Neural progenitor cell (in vitro differentiated cells): ENCODE measurements at regions not wholly inside any gene's neighbourhood (a gene's known extent, or its start where the extent isn't known, plus 50 kb on each side); places are given as distances from the start of the nearest gene placed in this dataset.

Experiments used
- DNase-seq: peaks from one replicate; pipeline ENCODE4 v3.0.0-alpha.2; 2016; ENCODE audit warnings: low spot score
- H2AFZ ChIP-seq: fragments of 200-600 bp; sonication (generic); replicated peaks from 2 replicates; pipeline ENCODE4 v1.6.1; 2016; ENCODE audit warnings: antibody characterized with exemption
- H3F3A ChIP-seq: fragments of 200-600 bp; sonication (generic); 2 replicates; pipeline ENCODE4 v1.6.1; 2016; ENCODE audit warnings: antibody characterized with exemption, low read depth
- H3K27ac ChIP-seq: fragments of 200-600 bp; sonication (generic); 2 replicates; pipeline ENCODE4 v1.5.1; 2016; ENCODE audit warnings: mild to moderate bottlenecking
- H3K27me3 ChIP-seq: fragments of 200-600 bp; sonication (generic); 2 replicates; pipeline ENCODE4 v1.6.1; 2016; ENCODE audit warnings: mild to moderate bottlenecking, moderate library complexity
- H3K36me3 ChIP-seq: fragments of 200-600 bp; sonication (generic); 2 replicates; pipeline ENCODE4 v1.5.1; 2016
- H3K4me1 ChIP-seq: fragments of 200-600 bp; sonication (generic); 2 replicates; pipeline ENCODE4 v1.6.1; 2016; ENCODE audit warnings: mixed run types
- H3K4me2 ChIP-seq: fragments of 200-600 bp; sonication (generic); 2 replicates; pipeline ENCODE4 v1.6.1; 2016
- H3K4me3 ChIP-seq: fragments of 200-600 bp; sonication (generic); 2 replicates; pipeline ENCODE4 v1.5.1; 2016
- H3K79me2 ChIP-seq: fragments of 200-600 bp; sonication (generic); 2 replicates; pipeline ENCODE4 v1.6.1; 2016; ENCODE audit warnings: low read depth
- H3K9ac ChIP-seq: fragments of 200-600 bp; sonication (generic); 2 replicates; pipeline ENCODE4 v1.6.1; 2016
- H3K9me3 ChIP-seq: fragments of 200-600 bp; sonication (generic); 2 replicates; pipeline ENCODE4 v1.5.1; 2016; ENCODE audit warnings: low read depth
- H4K20me1 ChIP-seq: fragments of 200-600 bp; sonication (generic); 2 replicates; pipeline ENCODE4 v1.6.1; 2016; ENCODE audit warnings: low read depth
- H3K27ac Mint-ChIP-seq: 3 replicates; pipeline ENCODE4 v1.8.0; 2021; ENCODE audit warnings: mixed read lengths
- H3K27me3 Mint-ChIP-seq: 2 replicates; pipeline ENCODE4 v1.8.0; 2022; ENCODE audit warnings: low read depth, mild to moderate bottlenecking, inconsistent platforms, moderate library complexity, mixed read lengths; ENCODE audit not compliant: insufficient read depth
- H3K36me3 Mint-ChIP-seq: 3 replicates; pipeline ENCODE4 v1.8.0; 2021; ENCODE audit warnings: mixed read lengths
- H3K4me1 Mint-ChIP-seq: 3 replicates; pipeline ENCODE4 v1.8.0; 2021; ENCODE audit warnings: mixed read lengths
- H3K4me3 Mint-ChIP-seq: 3 replicates; pipeline ENCODE4 v1.8.0; 2021; ENCODE audit warnings: mild to moderate bottlenecking, moderate library complexity, mixed read lengths
- H3K9me3 Mint-ChIP-seq: 3 replicates; pipeline ENCODE4 v1.8.0; 2020; ENCODE audit warnings: mixed read lengths
- EZH2 ChIP-seq: fragments of 200-600 bp; sonication (generic); IDR thresholded peaks from 2 replicates; pipeline ENCODE4 v1.6.1; 2017; ENCODE audit warnings: antibody characterized with exemption, mild to moderate bottlenecking, moderate library complexity
- EZH2phosphoT487 ChIP-seq: fragments of 200-600 bp; sonication (generic); IDR thresholded peaks from 2 replicates; pipeline ENCODE4 v1.6.1; 2017; ENCODE audit warnings: antibody characterized with exemption
- TF ChIP-seq, protein P1 (sequence below): fragments of 200-600 bp; sonication (generic); IDR thresholded peaks from 2 replicates; pipeline ENCODE4 v1.5.1; 2017; ENCODE audit warnings: antibody characterized with exemption, mild to moderate bottlenecking

DNA sequence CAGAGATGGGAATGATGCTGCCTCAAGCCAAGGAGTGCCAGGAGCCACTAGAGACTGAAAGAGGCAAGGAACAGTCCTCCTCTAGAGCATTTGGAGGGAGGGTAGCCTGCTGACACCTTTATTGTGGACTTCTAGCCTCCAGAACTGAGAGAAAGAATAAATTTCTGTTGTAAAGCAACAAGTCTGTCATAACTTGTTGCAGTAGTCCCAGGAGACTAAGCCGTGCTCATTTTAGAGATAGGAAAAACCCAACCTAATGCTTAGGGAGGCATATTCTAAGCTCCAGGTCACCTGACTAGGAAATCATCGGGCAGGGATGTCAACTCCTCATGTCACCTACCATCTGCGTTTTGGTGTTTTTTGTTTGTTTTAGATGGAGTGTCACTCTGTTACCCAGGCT lies 345.4 kb upstream of the EEF2KMT start:
- Mint-ChIP-seq H3K4me3 (no peak overlapping the region), H3K27me3 (peaks cover 6% of the 10 kb centered on the region), H3K4me1 (no peaks in the 10 kb centered on the region), H3K9me3 (no peaks in the 10 kb centered on the region), H3K36me3 (no peaks in the 10 kb centered on the region), H3K27ac (no peak overlapping the region)
- Histone ChIP-seq H3K9me3 (no peaks in the 10 kb centered on the region), H3K79me2 (no peaks in the 10 kb centered on the region), H3K9ac (no peak overlapping the region), H3F3A (no peaks in the 10 kb centered on the region), H3K4me1 (no peaks in the 10 kb centered on the region), H2AFZ (no peak overlapping the region), H3K36me3 (no peaks in the 10 kb centered on the region), H4K20me1 (no peaks in the 10 kb centered on the region), H3K4me3 (no peak overlapping the region), H3K27me3 (peaks cover 11% of the 10 kb centered on the region), H3K4me2 (no peak overlapping the region), H3K27ac (no peak overlapping the region)
- no peak for TF ChIP-seq EZH2phosphoT487
- TF ChIP-seq, protein P1, sequence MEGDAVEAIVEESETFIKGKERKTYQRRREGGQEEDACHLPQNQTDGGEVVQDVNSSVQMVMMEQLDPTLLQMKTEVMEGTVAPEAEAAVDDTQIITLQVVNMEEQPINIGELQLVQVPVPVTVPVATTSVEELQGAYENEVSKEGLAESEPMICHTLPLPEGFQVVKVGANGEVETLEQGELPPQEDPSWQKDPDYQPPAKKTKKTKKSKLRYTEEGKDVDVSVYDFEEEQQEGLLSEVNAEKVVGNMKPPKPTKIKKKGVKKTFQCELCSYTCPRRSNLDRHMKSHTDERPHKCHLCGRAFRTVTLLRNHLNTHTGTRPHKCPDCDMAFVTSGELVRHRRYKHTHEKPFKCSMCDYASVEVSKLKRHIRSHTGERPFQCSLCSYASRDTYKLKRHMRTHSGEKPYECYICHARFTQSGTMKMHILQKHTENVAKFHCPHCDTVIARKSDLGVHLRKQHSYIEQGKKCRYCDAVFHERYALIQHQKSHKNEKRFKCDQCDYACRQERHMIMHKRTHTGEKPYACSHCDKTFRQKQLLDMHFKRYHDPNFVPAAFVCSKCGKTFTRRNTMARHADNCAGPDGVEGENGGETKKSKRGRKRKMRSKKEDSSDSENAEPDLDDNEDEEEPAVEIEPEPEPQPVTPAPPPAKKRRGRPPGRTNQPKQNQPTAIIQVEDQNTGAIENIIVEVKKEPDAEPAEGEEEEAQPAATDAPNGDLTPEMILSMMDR = no peak
- TF ChIP-seq EZH2 = no peak
- DNase-seq = no peak

DNA sequence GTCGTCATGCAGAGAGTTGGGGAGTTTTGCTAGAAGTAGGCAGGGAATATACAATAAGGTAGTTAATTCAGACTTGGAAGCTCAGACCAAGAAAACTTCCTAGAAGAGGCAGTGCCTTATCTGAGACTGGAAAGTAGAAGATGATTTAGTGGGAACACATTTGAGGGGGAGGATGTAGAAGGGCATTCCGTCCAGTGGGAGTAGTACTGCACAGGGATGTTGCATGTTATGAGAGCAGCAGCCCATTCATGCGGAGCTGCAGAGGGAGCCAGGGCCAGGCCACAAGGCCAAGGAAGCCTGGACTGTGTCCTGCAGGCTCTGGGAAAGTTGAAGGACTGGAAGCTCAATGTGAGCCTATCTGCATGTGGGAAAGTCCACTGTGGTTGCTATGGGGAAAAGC lies 344.5 kb upstream of the EEF2KMT start:
- peaks cover 6% of the 10 kb centered on the region for H3K27me3 Mint-ChIP-seq
- H3K27me3 ChIP-seq = peaks cover 11% of the 10 kb centered on the region
- H3K4me1 Mint-ChIP-seq = no peaks in the 10 kb centered on the region
- no peaks in the 10 kb centered on the region for H3K79me2 ChIP-seq
- H3K27ac ChIP-seq = no peak overlapping the region
- DNase-seq = no peak
- no peaks in the 10 kb centered on the region for H3K4me1 ChIP-seq
- TF ChIP-seq EZH2phosphoT487 (no peak), EZH2 (no peak)
- TF ChIP-seq, protein P1 = no peak
- H3K9ac ChIP-seq = no peak overlapping the region
- H3K9me3 ChIP-seq = no peaks in the 10 kb centered on the region
- no peak overlapping the region for H3K27ac Mint-ChIP-seq
- no peaks in the 10 kb centered on the region for H3K9me3 Mint-ChIP-seq
- no peaks in the 10 kb centered on the region for H3F3A ChIP-seq
- H2AFZ ChIP-seq = no peak overlapping the region
- H4K20me1 ChIP-seq = no peaks in the 10 kb centered on the region
- H3K36me3 ChIP-seq = no peaks in the 10 kb centered on the region
- no peak overlapping the region for H3K4me2 ChIP-seq
- no peak overlapping the region for H3K4me3 Mint-ChIP-seq
- no peak overlapping the region for H3K4me3 ChIP-seq
- H3K36me3 Mint-ChIP-seq = no peaks in the 10 kb centered on the region

DNA sequence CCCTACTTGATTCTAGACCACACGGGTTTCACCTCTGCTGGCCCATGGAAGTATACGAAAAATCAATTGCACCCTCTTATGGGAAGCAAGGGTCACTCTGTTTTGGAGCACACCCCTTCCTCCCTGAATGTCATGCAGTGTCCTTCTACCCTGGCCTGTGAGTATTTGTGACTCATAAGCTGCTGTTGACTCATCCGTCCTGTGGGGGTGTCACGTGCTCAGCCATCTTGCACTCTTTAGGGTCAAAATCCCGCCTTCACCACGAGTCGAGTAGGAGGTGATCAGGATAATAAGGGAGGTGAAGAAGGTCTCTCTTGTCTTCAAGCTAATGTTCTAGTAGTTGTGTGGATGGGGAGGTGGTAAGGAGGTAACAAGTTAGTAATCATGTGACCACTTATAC lies 341.0 kb upstream of the EEF2KMT start:
- Histone ChIP-seq H3K4me3 (no peak overlapping the region), H3K79me2 (no peaks in the 10 kb centered on the region), H3K36me3 (no peaks in the 10 kb centered on the region), H3K9me3 (no peaks in the 10 kb centered on the region), H3K27ac (no peak overlapping the region), H2AFZ (no peak overlapping the region), H3K9ac (no peak overlapping the region), H3F3A (no peaks in the 10 kb centered on the region), H4K20me1 (no peaks in the 10 kb centered on the region), H3K4me2 (no peak overlapping the region), H3K4me1 (peaks cover 5% of the 10 kb centered on the region), H3K27me3 (no peaks in the 10 kb centered on the region)
- Mint-ChIP-seq H3K9me3 (no peaks in the 10 kb centered on the region), H3K4me1 (no peaks in the 10 kb centered on the region), H3K27me3 (peaks cover 4% of the 10 kb centered on the region), H3K27ac (no peak overlapping the region), H3K36me3 (no peaks in the 10 kb centered on the region), H3K4me3 (no peak overlapping the region)
- no peak for TF ChIP-seq EZH2
- DNase-seq = no peak

DNA sequence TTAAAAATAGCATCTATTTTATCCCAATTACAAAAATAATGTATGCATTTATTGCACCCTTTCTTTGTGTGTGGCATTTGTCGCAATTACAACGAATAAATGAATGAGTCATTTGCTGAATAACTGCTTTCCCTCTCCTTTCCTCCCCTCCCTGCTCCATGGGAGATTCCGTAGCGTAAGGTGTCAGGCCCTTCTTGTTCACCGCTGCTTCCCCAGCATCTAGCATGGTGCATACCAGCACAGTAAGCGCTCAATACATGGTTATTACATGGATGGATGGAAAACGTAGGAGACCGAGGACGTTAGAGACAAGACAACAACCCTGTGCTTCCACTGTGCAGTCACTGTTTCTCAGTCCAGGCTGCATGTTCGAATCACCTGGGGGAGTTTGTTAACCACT lies 336.0 kb upstream of the EEF2KMT start:
- no peak for DNase-seq
- Mint-ChIP-seq H3K4me1 (peaks cover 15% of the 10 kb centered on the region), H3K27me3 (peaks cover 7% of the 10 kb centered on the region), H3K9me3 (no peaks in the 10 kb centered on the region), H3K36me3 (no peaks in the 10 kb centered on the region), H3K27ac (no peak overlapping the region), H3K4me3 (no peak overlapping the region)
- Histone ChIP-seq H3K36me3 (no peaks in the 10 kb centered on the region), H3K9me3 (no peaks in the 10 kb centered on the region), H3K79me2 (no peaks in the 10 kb centered on the region), H3K27ac (no peak overlapping the region), H3K9ac (no peak overlapping the region), H3K4me2 (no peak overlapping the region), H3K27me3 (no peaks in the 10 kb centered on the region), H3K4me3 (no peak overlapping the region), H4K20me1 (no peaks in the 10 kb centered on the region), H3F3A (peaks cover 15% of the 10 kb centered on the region), H2AFZ (no peak overlapping the region), H3K4me1 (peaks cover 24% of the 10 kb centered on the region)
- TF ChIP-seq EZH2 = no peak
- TF ChIP-seq EZH2phosphoT487 = no peak
- TF ChIP-seq, protein P1 = no peak
